ENCODE measurements at regions not wholly inside any gene's neighbourhood (a gene's known extent, or its start where the extent isn't known, plus 50 kb on each side); places are given as distances from the start of the nearest gene placed in this dataset.

DNA sequence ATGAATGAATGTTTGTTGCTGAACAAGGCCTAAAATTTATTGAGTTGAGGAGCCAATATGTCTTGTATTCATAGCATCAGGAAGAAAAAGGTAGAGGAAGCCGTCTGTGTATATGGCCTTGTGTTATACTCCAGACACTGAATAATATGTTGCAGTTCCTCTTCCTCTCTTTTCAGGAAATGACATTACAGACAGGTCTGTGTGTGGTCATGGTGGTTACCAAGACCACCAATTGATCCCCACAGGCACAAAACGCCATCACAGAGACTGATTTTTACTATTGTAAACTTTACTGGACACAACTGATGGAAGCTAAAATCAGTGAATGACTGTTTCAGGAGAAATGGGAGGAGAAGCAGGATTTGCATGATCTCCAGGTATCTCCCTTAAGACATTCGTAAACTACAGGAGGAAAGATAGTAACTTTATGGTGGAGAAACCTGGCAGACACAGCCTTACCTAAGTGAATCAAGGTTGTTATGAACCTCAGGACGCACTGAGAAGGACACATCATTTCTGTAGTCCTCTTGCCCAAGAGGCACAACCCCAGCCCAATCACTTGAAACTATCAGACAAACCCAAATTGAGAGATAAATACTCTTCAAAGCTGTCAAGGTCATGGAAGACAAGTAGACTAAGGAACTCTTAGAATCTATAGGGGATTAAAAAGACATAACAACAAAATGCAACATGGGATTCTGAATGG is 334.1 kb upstream of the RGS6 start:
- TF ChIP-seq CTCF (conservative IDR thresholded peaks at IDR 0.05; ENCODE audit: low read depth in 2 of 2) = no peak
- TF ChIP-seq EZH2 (IDR thresholded peaks at IDR 0.05; ENCODE audit: low read depth, unreplicated experiment) = no peak
- TF ChIP-seq JUNB (IDR thresholded peaks at IDR 0.05; ENCODE audit: unreplicated experiment) = no peak
- TF ChIP-seq POLR2AphosphoS5 (IDR thresholded peaks at IDR 0.05; ENCODE audit: low read depth) = no peak
- TF ChIP-seq EZH2phosphoT487 (IDR thresholded peaks at IDR 0.05; ENCODE audit: unreplicated experiment) = no peak
- TF ChIP-seq REST (IDR thresholded peaks at IDR 0.05; ENCODE audit: unreplicated experiment) = no peak
- TF ChIP-seq ZNF114 (CRISPR knock-in tag; IDR thresholded peaks at IDR 0.05) = no peak

All from GM23338 (cell line).